HG03135 (cell line): ENCODE measurements at regions not wholly inside any gene's neighbourhood (a gene's known extent, or its start where the extent isn't known, plus 50 kb on each side); places are given as distances from the start of the nearest gene placed in this dataset.
"Not testable (repeated sequence)": the region's sequence is repeated elsewhere in the genome, so short reads cannot be mapped to it uniquely, and the experiment has no call there.

Experiments
- ATAC-seq: cut with Tn5 transposase; IDR thresholded peaks from one replicate; pipeline ENCODE4 v1.9.1; 2021; ENCODE audit warnings: mild to moderate bottlenecking, moderate library complexity; ENCODE audit not compliant: unreplicated experiment

GRCh38 chr1:217921126-217921904, 290.2 kb downstream of the SPATA17 start:
- ATAC-seq: no peak

GRCh38 chr1:217924924-217925323, 293.8 kb downstream of the SPATA17 start:
- ATAC-seq: no peak

GRCh38 chr1:217929213-217929885, 298.2 kb downstream of the SPATA17 start:
- ATAC-seq: no peak

GRCh38 chr1:217943361-217943760, 312.2 kb downstream of the SPATA17 start:
- no peak for ATAC-seq

- ATAC-seq: no peak
Measured at GRCh38 chr1:217944550-217944949, 313.4 kb downstream of the SPATA17 start.

GRCh38 chr1:217946511-217946910, 315.4 kb downstream of the SPATA17 start:
- no peak for ATAC-seq

- no peak for ATAC-seq
Measured at GRCh38 chr1:217948741-217949140, 317.6 kb downstream of the SPATA17 start.

GRCh38 chr1:217953330-217953729, 322.2 kb downstream of the SPATA17 start:
- ATAC-seq: no peak

GRCh38 chr1:217953922-217954321, 322.8 kb downstream of the SPATA17 start:
- no peak for ATAC-seq

GRCh38 chr1:217955723-217956122, 324.6 kb downstream of the SPATA17 start:
- no peak for ATAC-seq

GRCh38 chr1:217965156-217965786, 319.8 kb upstream of the RRP15 start:
- no peak for ATAC-seq

GRCh38 chr1:217968085-217968484, 317.0 kb upstream of the RRP15 start:
- no peak for ATAC-seq

- no peak for ATAC-seq
Measured at GRCh38 chr1:217969428-217969827, 315.7 kb upstream of the RRP15 start.

- no peak for ATAC-seq
Measured at GRCh38 chr1:217977943-217978342, 307.1 kb upstream of the RRP15 start.

GRCh38 chr1:217981430-217981829, 303.7 kb upstream of the RRP15 start:
- no peak for ATAC-seq

- no peak for ATAC-seq
Measured at GRCh38 chr1:217982331-217983050, 302.6 kb upstream of the RRP15 start.

- ATAC-seq: no peak
Measured at GRCh38 chr1:217983051-217983375, 302.1 kb upstream of the RRP15 start.

GRCh38 chr1:217985641-217986040, 299.5 kb upstream of the RRP15 start:
- ATAC-seq: no peak

GRCh38 chr1:217989510-217989909, 295.6 kb upstream of the RRP15 start:
- no peak for ATAC-seq

- ATAC-seq: no peak
Measured at GRCh38 chr1:217993439-217993838, 291.7 kb upstream of the RRP15 start.

GRCh38 chr1:218008296-218008695, 276.8 kb upstream of the RRP15 start:
- not testable (repeated sequence) for ATAC-seq
